NCI-H1417 treated with DMSO at 0.1 percent for 48 hours (cell line): ENCODE measurements at regions not wholly inside any gene's neighbourhood (a gene's known extent, or its start where the extent isn't known, plus 50 kb on each side); places are given as distances from the start of the nearest gene placed in this dataset.
"Not testable (repeated sequence)": the region's sequence is repeated elsewhere in the genome, so short reads cannot be mapped to it uniquely, and the experiment has no call there.

Experiments
- DNase-seq: peaks from one replicate; lab custom pipeline; 2025; lab: John Stamatoyannopoulos, UW

- DNase-seq: no peak
Measured at GRCh38 chr1:233790121-233790520, 114.4 kb upstream of the SLC35F3 start.

- DNase-seq: peak; percentile 61
Measured at GRCh38 chr1:233790662-233791371, 113.7 kb upstream of the SLC35F3 start.

DNA sequence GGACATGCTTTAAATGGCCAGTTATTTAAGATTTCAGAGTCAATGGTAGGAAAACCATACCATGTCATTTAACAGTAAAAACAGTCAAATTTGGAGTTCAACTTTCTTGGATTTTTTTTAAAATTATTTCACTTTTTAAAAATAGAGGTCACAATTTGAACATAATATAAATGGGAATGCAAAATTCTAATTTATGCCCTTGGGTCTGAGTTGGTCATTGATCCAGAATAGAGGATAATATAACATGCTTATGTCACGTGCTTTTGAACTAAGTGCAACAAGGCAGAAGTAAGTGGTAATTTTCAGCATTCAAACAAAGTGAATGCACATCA lies 113.1 kb upstream of the SLC35F3 start:
- DNase-seq: no peak

GRCh38 chr1:233791721-233792120 lies 112.8 kb upstream of the SLC35F3 start:
- DNase-seq: no peak

- DNase-seq: no peak
Measured at GRCh38 chr1:233794863-233795262, 109.6 kb upstream of the SLC35F3 start.

DNA sequence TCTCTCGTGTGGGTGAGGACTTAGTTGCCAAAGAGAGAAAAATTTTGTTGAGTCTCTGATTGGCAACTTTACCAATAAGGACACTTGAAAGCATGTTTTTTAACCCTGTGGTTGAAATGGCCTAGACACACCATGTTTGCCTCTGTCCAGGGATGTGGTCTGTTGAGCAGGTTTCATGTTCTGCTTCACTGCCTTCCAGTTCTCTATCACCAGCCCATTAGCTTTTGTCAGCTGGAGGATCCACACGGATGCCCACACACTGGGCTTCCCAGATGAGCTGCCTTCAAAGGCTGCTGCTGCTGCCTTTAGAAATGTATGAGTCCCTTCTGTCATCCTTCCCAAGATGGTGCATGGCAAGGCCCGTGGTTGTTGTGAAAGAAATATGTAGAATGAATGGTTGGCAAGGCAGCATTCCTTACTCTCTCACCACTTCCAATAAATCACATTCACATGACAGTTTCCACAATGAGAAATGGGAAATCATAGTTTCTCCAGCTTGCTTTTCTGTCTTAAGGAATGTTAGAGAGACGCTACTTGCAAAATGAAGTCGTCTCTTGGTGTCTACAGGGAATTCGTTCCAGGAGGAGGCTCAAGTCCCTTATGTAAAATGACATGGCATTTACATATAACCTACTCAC lies 108.2 kb upstream of the SLC35F3 start:
- no peak for DNase-seq

DNA sequence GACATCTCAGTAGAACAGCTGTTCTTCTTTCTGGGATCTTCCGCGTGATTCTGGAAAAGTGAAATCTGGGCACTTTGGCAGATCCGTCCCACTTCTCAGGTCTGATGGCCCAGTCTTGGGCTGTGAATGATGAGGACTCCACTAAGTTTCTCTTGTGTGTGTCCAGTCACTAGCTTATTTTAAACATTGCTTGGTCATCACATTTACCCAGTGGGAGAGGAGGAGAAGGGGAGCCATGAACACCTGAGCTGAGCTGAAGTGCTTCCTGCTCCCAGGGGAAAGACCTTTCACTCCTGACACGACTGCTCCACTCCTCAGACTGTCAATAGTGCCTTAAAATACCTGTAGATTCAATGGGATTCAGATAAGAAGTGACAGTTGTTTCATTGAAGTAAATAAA lies 101.9 kb upstream of the SLC35F3 start:
- DNase-seq: no peak

DNA sequence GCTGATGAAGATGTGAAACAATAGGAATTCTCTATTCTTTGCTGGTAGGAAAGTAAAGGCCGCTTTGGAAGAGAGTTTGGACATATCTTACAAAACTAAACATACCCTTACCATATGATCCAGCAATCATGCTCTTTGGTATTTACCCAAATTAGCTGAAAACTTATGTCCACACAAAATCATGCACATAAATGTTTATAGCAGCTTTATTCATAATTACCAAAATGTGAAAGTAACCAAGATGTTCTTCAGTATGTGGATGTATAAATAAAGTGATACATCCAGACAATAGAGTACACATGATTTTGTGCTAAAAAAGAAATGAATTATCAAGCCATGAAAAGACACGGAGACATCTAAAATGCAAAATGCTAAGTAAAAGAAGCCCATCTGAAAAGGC lies 98.7 kb upstream of the SLC35F3 start:
- no peak for DNase-seq

DNA sequence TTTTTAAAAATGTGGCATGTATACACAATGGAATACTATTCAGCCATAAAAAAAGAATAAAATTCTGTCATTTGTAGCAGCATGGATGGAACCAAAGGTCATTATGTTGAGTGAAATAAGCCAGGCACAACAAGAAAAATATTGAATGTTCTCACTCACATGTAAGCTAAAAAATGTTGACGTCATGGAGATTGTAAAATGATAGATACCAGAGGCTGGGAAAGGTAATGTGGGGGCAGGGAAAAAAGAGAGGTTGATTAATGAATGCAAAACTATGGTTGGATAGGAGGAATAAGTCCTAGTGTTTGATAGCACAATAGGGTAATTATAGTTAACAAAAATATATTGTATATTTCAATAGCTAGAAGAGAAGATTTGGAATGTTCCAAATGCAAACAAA lies 89.1 kb upstream of the SLC35F3 start:
- DNase-seq: no peak

- DNase-seq: no peak
Measured at GRCh38 chr1:233815865-233816264, 88.6 kb upstream of the SLC35F3 start.

GRCh38 chr1:233816348-233816747 lies 88.1 kb upstream of the SLC35F3 start:
- DNase-seq: no peak

DNA sequence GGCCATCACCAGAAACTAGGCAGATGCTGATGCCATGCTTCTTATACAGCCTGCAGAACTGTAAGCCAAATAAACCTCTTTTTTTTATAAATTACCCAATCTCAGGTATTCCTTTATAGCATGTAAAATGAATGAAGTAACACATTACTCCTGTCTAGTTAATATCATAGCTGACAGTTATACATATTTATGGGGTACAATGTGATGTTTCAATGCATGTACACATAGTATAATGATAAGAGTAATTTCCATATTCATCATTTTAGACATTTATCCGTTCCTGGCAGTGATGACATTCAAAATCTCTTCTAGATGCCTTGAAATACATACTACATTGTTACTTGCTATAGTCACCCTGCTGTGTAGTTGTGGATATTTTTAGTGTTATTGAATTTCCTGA lies 85.4 kb upstream of the SLC35F3 start:
- no peak for DNase-seq

DNA sequence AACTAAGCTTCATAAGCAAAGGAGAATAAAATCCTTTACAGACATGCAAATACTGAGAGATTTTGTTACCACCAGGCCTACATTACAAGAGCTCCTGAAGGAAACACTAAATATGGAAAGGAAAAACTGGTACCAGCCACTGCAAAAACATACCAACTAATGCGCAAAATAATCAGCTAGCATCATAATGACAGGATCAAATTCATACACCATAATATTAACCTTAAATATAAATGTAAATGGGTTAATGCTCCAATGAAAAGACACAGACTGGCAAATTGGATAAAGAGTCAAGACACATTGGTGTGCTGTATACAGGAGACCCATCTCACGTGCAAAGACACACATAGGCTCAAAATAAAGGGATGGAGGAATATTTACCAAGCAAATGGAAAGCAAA lies 80.3 kb upstream of the SLC35F3 start:
- not testable (repeated sequence) for DNase-seq

GRCh38 chr1:233827937-233828336 lies 76.5 kb upstream of the SLC35F3 start:
- not testable (repeated sequence) for DNase-seq

DNA sequence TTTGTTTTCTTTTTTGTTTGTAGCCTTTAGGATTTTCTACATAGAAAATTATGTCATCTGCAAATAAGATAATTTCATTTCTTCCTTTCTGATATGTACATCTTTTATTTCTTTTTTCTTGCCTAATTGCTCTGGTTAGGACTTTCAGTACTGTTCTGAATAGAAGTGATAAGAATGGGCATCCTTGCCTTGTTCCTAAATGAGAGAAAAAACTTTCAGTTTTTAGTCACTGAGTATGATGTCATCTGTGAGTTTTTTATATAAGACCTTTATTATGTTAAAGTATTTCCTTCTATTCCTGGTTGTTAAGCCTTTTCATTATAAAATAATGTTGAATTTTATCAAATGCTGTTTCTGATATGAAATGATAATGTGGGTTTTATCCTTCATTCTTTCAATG lies 76.0 kb upstream of the SLC35F3 start:
- DNase-seq: no peak

DNA sequence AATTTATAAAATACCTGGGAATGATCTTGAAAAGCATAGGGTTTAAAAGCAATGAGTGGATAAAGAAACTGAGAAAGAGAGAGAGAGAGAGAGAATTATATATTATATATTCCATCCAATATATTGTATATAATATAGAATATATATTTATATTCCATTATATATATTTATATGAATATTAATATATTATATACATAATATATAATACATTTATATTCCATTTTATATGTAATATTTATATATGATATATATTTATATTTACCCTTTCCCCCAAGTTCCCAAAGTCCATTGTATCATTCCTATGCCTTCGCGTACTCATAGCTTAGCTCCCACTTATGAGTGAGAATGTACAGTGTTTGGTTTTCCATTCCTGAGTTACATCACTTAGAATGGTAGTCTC lies 69.9 kb upstream of the SLC35F3 start:
- no peak for DNase-seq

DNA sequence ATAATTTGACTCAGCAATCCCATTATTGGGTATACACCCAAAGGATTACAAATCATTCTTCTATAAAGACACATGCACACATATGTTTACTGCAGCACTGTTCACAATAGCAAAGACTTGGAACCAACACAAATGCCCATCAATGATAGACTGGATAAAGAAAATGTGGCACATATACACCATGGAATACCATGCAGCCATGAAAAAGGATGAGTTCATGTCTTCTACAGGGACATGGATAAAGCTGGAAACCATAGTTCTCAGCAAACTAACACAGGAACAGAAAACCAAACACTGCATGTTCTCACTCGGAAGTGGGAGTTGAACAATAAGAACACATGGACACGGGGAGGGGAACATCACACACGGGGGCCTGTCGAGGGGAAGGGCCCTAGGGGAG lies 66.3 kb upstream of the SLC35F3 start:
- not testable (repeated sequence) for DNase-seq

DNA sequence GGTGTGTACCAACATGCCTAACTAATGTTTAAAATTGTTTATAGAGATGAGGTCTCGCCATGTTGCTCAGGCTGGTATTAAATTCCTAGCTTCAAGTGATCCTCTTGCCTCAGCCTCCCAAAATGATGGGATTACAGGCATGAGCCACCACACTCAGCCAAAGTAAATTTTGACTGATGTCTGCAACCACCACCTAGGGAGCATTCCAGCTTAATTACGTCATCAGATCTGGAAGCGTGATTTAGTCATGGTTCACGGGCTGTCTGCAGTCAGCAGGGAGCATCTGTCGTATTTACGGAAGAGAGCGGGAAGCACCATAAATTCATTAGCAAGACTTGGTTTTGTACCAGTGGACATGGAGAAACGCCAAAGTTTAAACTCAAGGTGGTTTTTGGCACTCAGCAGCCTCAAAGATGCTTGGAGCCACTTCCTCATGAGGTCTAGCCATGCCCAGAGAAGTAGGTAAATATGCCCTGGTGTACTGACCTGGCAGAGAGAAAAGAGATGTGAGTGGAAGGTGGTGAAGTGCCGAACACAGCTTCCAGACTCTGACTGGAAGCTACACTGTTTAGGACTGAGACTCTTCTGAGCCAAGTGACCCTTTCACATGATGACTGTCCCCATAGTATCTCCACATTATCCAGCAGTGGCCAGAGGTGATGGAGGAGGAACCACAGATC lies 60.8 kb upstream of the SLC35F3 start:
- no peak for DNase-seq

- no peak for DNase-seq
Measured at GRCh38 chr1:233844275-233844674, 60.2 kb upstream of the SLC35F3 start.

- no peak for DNase-seq
Measured at GRCh38 chr1:233844692-233845091, 59.8 kb upstream of the SLC35F3 start.
